22Rv1 (cell line): ENCODE measurements at regions not wholly inside any gene's neighbourhood (a gene's known extent, or its start where the extent isn't known, plus 50 kb on each side); places are given as distances from the start of the nearest gene placed in this dataset.

Experiments
- ZFX ChIP-seq: fragments of 450-650 bp; IDR thresholded peaks from 2 replicates; pipeline ENCODE4 v1.6.1; 2017; ENCODE audit warnings: antibody characterized with exemption, borderline replicate concordance
- TF ChIP-seq, protein P1 (sequence below): fragments of 450-650 bp; IDR thresholded peaks from 2 replicates; pipeline ENCODE4 v1.5.1; 2017; ENCODE audit warnings: mild to moderate bottlenecking

DNA sequence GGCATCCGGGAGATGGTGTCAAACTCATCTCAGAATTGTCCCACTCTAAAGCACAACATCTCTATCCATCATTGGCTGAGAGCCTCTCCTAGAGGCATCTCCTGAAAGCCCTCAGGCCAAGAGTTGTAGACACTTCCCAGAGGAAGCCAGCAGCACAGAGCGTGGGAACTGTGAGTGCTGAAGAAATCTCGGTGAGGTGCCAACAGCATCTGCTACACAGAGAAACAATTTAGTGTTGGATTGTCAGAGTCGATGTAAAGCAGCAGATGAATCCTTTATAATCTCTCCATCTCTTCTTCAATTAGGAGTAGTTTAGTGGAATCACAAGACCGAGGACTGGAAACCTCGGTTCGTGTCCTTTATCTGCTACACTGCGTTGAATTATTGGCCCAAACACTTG is 172.2 kb downstream of the C7orf25 start:
- TF ChIP-seq, protein P1, sequence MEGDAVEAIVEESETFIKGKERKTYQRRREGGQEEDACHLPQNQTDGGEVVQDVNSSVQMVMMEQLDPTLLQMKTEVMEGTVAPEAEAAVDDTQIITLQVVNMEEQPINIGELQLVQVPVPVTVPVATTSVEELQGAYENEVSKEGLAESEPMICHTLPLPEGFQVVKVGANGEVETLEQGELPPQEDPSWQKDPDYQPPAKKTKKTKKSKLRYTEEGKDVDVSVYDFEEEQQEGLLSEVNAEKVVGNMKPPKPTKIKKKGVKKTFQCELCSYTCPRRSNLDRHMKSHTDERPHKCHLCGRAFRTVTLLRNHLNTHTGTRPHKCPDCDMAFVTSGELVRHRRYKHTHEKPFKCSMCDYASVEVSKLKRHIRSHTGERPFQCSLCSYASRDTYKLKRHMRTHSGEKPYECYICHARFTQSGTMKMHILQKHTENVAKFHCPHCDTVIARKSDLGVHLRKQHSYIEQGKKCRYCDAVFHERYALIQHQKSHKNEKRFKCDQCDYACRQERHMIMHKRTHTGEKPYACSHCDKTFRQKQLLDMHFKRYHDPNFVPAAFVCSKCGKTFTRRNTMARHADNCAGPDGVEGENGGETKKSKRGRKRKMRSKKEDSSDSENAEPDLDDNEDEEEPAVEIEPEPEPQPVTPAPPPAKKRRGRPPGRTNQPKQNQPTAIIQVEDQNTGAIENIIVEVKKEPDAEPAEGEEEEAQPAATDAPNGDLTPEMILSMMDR: no peak
- no peak for TF ChIP-seq ZFX
